Fibroblast of gingiva (primary cell): ENCODE measurements at regions not wholly inside any gene's neighbourhood (a gene's known extent, or its start where the extent isn't known, plus 50 kb on each side); places are given as distances from the start of the nearest gene placed in this dataset.
"Not testable (repeated sequence)": the region's sequence is repeated elsewhere in the genome, so short reads cannot be mapped to it uniquely, and the experiment has no call there.

Source experiments
- DNase-seq: peaks from one replicate; pipeline ENCODE4 v3.0.0-alpha.2; 2011; ENCODE audit warnings: low read depth

- DNase-seq, result peak; percentile 3
These were observed 955.3 kb downstream of the EPHA3 start for GRCh38 chr3:90062631-90063200.

- DNase-seq, result no peak
These were observed 961.4 kb downstream of the EPHA3 start for GRCh38 chr3:90068783-90069182.

- DNase-seq, result no peak
These were observed 962.3 kb downstream of the EPHA3 start for GRCh38 chr3:90069748-90070147.

- DNase-seq, result no peak
These were observed 968.7 kb downstream of the EPHA3 start for GRCh38 chr3:90076136-90076535.

GRCh38 chr3:90080988-90081387 lies 973.6 kb downstream of the EPHA3 start:
- DNase-seq, result peak; percentile 3

GRCh38 chr3:90086297-90086696 lies 978.9 kb downstream of the EPHA3 start:
- DNase-seq, result not testable (repeated sequence)

GRCh38 chr3:90087703-90088102 lies 980.3 kb downstream of the EPHA3 start:
- no peak for DNase-seq

GRCh38 chr3:90091549-90091948 lies 984.1 kb downstream of the EPHA3 start:
- DNase-seq, result peak; percentile 94

- peak; percentile 30 for DNase-seq
These were observed 985.6 kb downstream of the EPHA3 start for GRCh38 chr3:90092994-90093393.

- DNase-seq, result no peak
These were observed 988.4 kb downstream of the EPHA3 start for GRCh38 chr3:90095811-90096210.

GRCh38 chr3:90099493-90099892 lies 992.1 kb downstream of the EPHA3 start:
- no peak for DNase-seq

- DNase-seq, result no peak
These were observed 994.7 kb downstream of the EPHA3 start for GRCh38 chr3:90102146-90102545.

GRCh38 chr3:90121326-90121725 lies 1013.9 kb downstream of the EPHA3 start:
- DNase-seq, result no peak

- DNase-seq, result peak; percentile 14
These were observed 1021.0 kb downstream of the EPHA3 start for GRCh38 chr3:90128391-90128790.

GRCh38 chr3:90129730-90130129 lies 1022.3 kb downstream of the EPHA3 start:
- DNase-seq, result no peak

- DNase-seq, result no peak
These were observed 1024.8 kb downstream of the EPHA3 start for GRCh38 chr3:90132197-90132596.

- DNase-seq, result no peak
These were observed 1026.7 kb downstream of the EPHA3 start for GRCh38 chr3:90134090-90134489.

- no peak for DNase-seq
These were observed 1029.2 kb downstream of the EPHA3 start for GRCh38 chr3:90136456-90137191.

- peak; percentile 16 for DNase-seq
These were observed 1037.9 kb downstream of the EPHA3 start for GRCh38 chr3:90145094-90145860.

GRCh38 chr3:90180096-90180495 lies 1072.7 kb downstream of the EPHA3 start:
- DNase-seq, result no peak

GRCh38 chr3:90180543-90180942 lies 1073.1 kb downstream of the EPHA3 start:
- no peak for DNase-seq

- peak; percentile 68 for DNase-seq
These were observed 1075.0 kb downstream of the EPHA3 start for GRCh38 chr3:90182291-90182976.

- peak; percentile 33 for DNase-seq
These were observed 1077.4 kb downstream of the EPHA3 start for GRCh38 chr3:90184861-90185260.
